NCI-H128 (cell line): ENCODE measurements at regions not wholly inside any gene's neighbourhood (a gene's known extent, or its start where the extent isn't known, plus 50 kb on each side); places are given as distances from the start of the nearest gene placed in this dataset.
A peak's percentile ranks its signal among the peaks of the same experiment; 100 is the strongest.

Experiments
- DNase-seq: peaks from one replicate; lab custom pipeline; 2025; ENCODE audit not compliant: unreplicated experiment; lab: John Stamatoyannopoulos, UW

- no peak for DNase-seq
These were observed 198.7 kb upstream of the IVNS1ABP start for GRCh38 chr1:185515696-185516095.

- no peak for DNase-seq
These were observed 197.3 kb upstream of the IVNS1ABP start for GRCh38 chr1:185514311-185514710.

DNA sequence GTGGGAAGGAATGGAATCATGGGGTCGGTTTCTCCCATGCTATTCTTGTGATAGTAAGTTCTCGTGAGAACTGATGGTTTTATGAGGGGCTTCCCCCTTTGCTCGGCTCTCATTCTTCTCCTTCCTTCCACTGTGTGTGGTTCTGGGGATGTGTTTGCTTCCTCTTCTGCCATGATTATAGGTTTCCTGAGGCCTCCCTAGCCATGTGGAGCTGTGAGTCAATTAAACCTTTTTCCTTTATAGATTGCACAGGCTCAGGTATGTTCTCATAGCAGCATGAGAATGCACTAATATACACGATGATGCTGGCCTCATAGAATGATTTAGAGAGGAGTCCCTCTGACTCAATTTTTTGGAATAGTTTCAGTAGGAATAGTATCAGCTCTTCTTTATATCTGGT is 195.4 kb upstream of the IVNS1ABP start:
- DNase-seq: no peak

- no peak for DNase-seq
These were observed 184.1 kb upstream of the IVNS1ABP start for GRCh38 chr1:185501099-185501498.

DNA sequence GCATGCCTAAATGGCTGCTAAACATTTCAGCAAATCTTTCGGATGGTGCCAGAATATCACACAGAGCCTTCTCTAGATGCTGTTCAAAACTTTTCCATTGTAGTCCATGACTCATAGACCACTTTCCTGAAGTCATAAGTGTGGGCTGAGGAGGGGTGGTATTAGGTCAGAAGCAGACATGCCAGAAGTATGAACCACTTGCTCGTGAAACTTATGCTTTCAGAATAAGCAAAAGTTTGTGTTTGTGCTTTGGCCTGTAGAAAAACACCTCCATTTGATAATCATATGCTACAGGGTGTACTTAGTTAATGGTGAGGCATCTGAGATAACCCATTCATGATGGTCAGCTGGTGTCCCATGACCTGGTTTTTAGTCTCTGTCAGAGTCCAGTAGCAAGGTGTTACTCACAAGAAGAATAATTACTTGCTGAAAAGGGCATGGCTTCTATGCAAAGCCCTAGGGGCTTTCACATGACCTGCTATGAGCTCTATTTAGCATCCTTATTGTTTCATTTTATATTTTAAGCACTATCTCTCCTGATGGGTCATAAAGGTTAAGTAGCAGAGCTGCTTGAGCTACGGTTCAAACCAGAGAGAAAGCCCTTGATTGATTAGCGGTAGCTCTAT is 183.1 kb upstream of the IVNS1ABP start:
- no peak for DNase-seq

GRCh38 chr1:185498207-185498606 is 181.2 kb upstream of the IVNS1ABP start:
- DNase-seq: no peak

- no peak for DNase-seq
These were observed 180.1 kb upstream of the IVNS1ABP start for GRCh38 chr1:185497177-185497576.

DNA sequence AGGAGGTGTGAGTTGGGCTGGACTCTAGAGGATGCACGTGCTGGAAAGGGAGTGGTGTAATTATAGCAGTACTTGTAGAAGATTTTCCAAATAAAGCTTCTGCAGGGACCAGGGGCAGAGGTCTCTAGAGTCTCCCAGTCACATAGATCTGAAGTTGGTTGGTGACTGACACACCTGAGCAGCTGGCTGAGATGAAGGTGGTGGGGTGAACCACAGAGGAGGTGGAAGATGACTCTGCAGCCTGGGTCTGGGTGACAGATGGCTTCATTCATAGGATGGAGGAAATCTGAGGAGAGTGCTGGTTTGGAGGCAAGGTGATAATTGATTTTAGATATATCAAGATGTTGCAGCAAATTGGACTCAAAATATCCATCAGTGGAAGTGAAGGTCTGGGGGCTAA is 178.9 kb upstream of the IVNS1ABP start:
- DNase-seq: no peak

GRCh38 chr1:185495007-185495406 is 178.0 kb upstream of the IVNS1ABP start:
- no peak for DNase-seq

GRCh38 chr1:185492089-185492825 is 175.2 kb upstream of the IVNS1ABP start:
- no peak for DNase-seq

DNA sequence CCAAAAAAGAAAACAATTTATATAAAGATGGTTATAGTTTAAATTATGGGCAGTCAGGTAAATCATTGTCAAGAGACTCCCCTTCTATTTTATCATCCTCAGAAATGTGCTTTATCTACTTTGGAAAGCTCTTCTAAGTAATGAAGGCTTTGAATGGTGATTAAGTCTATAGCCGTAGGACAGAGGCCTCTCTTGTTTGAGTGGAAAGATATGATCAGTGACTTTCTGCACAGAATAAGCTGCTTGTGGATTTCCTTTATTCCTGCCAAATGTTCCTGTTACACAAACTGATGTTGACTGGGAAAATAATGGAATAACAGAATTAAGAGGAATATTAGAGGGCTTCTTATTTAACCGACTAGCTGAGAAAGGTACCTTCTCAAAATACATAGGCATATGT is 174.6 kb upstream of the IVNS1ABP start:
- DNase-seq: no peak

- no peak for DNase-seq
These were observed 173.9 kb upstream of the IVNS1ABP start for GRCh38 chr1:185490924-185491323.

DNA sequence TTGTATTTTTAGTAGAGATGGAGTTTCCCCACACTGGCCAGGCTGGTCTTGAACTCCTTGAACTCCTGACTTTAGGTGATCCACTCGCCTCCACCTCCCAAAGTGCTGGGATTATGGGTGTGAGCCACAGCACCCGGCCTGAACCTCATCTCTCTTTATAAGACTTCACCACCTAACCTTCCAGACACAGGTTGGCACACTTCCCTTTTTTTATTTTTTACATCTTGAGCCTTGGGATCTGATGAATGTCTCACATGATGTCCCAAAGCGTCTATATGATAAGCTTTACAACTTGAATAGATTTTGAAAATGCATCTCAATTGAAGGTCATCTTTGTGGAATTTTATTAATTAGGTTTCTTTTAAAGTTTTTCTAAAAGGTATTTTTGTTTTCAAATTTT is 172.4 kb upstream of the IVNS1ABP start:
- no peak for DNase-seq

GRCh38 chr1:185488808-185489207 is 171.8 kb upstream of the IVNS1ABP start:
- DNase-seq: no peak

DNA sequence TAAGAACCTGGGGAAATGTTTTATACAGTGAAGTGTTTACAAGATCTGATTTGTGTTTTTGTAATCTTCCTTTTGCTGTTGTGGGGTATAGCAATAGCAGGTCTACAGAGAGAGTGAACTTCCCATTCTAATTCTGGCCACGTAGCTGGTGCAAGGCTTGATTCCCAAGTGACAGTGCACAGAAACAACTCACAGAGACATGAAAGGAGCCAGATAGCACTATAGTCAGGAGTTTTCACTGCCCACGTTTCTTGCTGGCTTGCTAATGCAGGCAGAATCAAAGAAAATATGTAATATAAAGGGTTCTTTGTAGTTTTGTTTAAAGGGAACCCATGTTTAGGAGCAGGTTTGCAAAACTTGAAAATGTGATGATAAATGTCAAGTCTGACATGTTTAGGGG is 170.9 kb upstream of the IVNS1ABP start:
- no peak for DNase-seq

DNA sequence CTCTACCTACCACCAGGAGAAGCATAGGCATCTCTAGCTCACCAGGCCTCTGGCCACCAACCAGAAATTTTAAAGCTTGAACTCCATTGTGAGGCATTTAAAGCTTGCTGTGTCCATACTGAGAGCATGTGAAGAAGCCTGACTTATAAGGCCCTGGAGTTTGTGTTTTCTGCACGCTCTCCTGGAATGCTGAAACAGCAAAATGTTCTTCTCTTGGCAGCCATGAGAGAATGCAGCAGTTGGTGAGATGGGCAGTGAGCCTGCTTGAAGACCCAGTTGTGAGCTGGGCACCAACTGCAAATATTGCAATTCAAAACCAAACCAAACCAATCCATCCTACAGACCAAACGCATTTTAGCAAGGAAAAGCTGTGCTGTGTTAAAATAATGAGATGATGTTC is 170.0 kb upstream of the IVNS1ABP start:
- no peak for DNase-seq

DNA sequence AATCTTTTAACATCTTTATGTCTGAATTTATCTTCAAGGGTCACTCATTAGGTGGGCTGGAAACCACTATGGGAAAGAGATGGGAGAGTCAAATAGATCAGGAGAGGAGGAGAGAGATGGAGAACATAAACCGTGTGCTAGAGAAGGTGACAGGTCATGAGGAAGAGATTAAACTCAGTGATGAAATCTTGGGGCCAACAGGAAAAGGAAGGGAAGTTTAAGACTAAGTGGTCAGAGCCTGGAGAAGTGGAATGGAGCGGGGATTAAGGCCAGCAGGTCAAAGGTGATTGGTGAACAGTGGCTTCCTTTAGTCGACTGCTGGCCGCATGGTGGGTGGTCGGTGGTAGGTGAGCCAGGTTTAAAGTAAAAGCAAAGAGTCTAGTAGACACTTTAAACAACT is 169.3 kb upstream of the IVNS1ABP start:
- no peak for DNase-seq

GRCh38 chr1:185483664-185484450 is 166.8 kb upstream of the IVNS1ABP start:
- peak; percentile 70 for DNase-seq

GRCh38 chr1:185483217-185483616 is 166.2 kb upstream of the IVNS1ABP start:
- no peak for DNase-seq

DNA sequence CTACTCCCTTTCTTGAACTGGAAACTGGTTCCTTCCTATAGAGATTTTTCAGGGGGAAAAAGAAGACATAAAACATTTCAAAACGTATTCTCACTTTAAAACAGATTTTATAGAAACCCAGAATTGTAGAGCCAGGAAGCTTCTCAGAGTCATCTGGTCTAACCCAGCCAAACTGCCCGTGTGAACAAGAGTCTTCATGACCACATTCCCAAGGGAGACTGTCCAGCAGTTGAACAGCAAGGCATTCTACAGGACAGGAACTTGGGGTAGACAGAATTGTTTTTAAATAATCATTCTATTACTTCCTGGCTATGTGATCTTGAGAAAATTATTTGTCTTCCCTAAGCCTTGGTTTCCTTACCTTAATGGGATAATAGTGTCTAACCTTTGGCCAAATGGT is 163.5 kb upstream of the IVNS1ABP start:
- DNase-seq: no peak

DNA sequence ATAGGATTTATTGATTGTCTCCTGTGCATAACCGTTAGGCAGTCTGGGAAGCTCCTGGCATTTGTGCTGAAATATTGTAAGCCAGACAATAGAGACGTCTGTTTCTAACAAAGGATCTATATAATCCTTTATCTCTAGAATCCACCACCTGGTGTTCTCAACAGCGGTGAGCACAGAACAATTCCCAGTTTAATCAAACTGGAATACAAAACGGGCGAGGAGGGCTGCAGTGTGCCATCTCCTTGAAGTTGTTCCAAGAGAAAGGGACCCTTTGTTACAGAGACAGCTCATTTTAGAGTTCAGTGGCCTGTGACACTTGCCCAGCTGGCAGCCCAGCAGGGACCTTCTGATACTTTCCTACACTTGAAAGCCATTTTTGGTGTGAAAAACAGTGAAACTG is 162.8 kb upstream of the IVNS1ABP start:
- DNase-seq: peak; percentile 62

GRCh38 chr1:185478877-185479276 is 161.8 kb upstream of the IVNS1ABP start:
- no peak for DNase-seq
